ENCODE measurements at regions not wholly inside any gene's neighbourhood (a gene's known extent, or its start where the extent isn't known, plus 50 kb on each side); places are given as distances from the start of the nearest gene placed in this dataset.
A peak's percentile ranks its signal among the peaks of the same experiment; 100 is the strongest.

- Histone ChIP-seq H2BK120ac (ENCODE audit: low read depth, low read length) (no peak overlapping the region), H3K4me2 (ENCODE audit: low read length) (no peak overlapping the region), H2BK5ac (ENCODE audit: low read length) (no peak overlapping the region), H4K8ac (ENCODE audit: low read depth, low read length) (no peak overlapping the region), H3K56ac (ENCODE audit: low read length) (no peak overlapping the region), H3K4me3 (ENCODE audit: low read length) (no peak overlapping the region), H3K23ac (ENCODE audit: low read length) (no peak overlapping the region), H3K27ac (ENCODE audit: low read depth, low read length) (no peak overlapping the region), H4K5ac (ENCODE audit: low read length) (no peak overlapping the region), H3K79me1 (ENCODE audit: low read length) (peaks cover 1% of the 10 kb centered on the region), H3K27me3 (ENCODE audit: insufficient read depth, low read length, poor library complexity) (no peaks in the 10 kb centered on the region), H2BK15ac (replicated peaks; ENCODE audit: low read depth) (no peak overlapping the region), H3K9ac (ENCODE audit: low read length) (no peak overlapping the region), H3K18ac (ENCODE audit: low read length) (peak overlapping the region; percentile 41), H3K36me3 (ENCODE audit: control insufficient read depth, insufficient read depth, low read length) (no peaks in the 10 kb centered on the region), H3K4me1 (ENCODE audit: control insufficient read depth, low read depth, low read length) (peaks cover 5% of the 10 kb centered on the region), H3K4ac (ENCODE audit: low read depth, low read length) (no peak overlapping the region), H2AK5ac (ENCODE audit: low read length) (no peak overlapping the region), H3K79me2 (ENCODE audit: control insufficient read depth, insufficient read depth, low read length) (peaks cover under 1% of the 10 kb centered on the region)
- no CpG with 5 or more reads among the region's 4 CpGs for WGBS (ENCODE audit: extremely low coverage, insufficient coverage, low lambda C conversion rate)
- DNase-seq = no peak
Observed at GRCh38 chr4:182137343-182137742, 105.9 kb upstream of the TENM3 start.

- peaks cover 2% of the 10 kb centered on the region for H3K79me1 ChIP-seq (ENCODE audit: low read length)
- DNase-seq = no peak
Observed at GRCh38 chr4:182139491-182139890, 103.7 kb upstream of the TENM3 start.

GRCh38 chr4:182140547-182140946, 102.7 kb upstream of the TENM3 start:
- Histone ChIP-seq H3K4me1 (ENCODE audit: control insufficient read depth, low read depth, low read length) (peaks cover 5% of the 10 kb centered on the region), H2AK5ac (ENCODE audit: low read length) (no peak overlapping the region), H3K79me2 (ENCODE audit: control insufficient read depth, insufficient read depth, low read length) (peaks cover 4% of the 10 kb centered on the region), H2BK5ac (ENCODE audit: low read length) (no peak overlapping the region), H3K4ac (ENCODE audit: low read depth, low read length) (no peak overlapping the region), H2BK15ac (replicated peaks; ENCODE audit: low read depth) (no peak overlapping the region), H3K79me1 (ENCODE audit: low read length) (peaks cover 2% of the 10 kb centered on the region), H3K23ac (ENCODE audit: low read length) (no peak overlapping the region), H3K27ac (ENCODE audit: low read depth, low read length) (no peak overlapping the region), H3K4me2 (ENCODE audit: low read length) (no peak overlapping the region), H3K18ac (ENCODE audit: low read length) (no peak overlapping the region), H3K4me3 (ENCODE audit: low read length) (no peak overlapping the region), H4K8ac (ENCODE audit: low read depth, low read length) (no peak overlapping the region), H4K5ac (ENCODE audit: low read length) (no peak overlapping the region), H3K36me3 (ENCODE audit: control insufficient read depth, insufficient read depth, low read length) (no peaks in the 10 kb centered on the region), H3K27me3 (ENCODE audit: insufficient read depth, low read length, poor library complexity) (no peaks in the 10 kb centered on the region), H3K9ac (ENCODE audit: low read length) (no peak overlapping the region), H3K56ac (ENCODE audit: low read length) (no peak overlapping the region), H2BK120ac (ENCODE audit: low read depth, low read length) (no peak overlapping the region)
- no peak for DNase-seq
- no CpG with 5 or more reads among the region's 16 CpGs for WGBS (ENCODE audit: extremely low coverage, insufficient coverage, low lambda C conversion rate)

More at GRCh38 chr4:182139491-182139890, 103.7 kb upstream of the TENM3 start:
- no peak overlapping the region for H4K5ac ChIP-seq (ENCODE audit: low read length)
- no peak overlapping the region for H3K4me2 ChIP-seq (ENCODE audit: low read length)
- no peak overlapping the region for H3K4ac ChIP-seq (ENCODE audit: low read depth, low read length)
- no peak overlapping the region for H3K56ac ChIP-seq (ENCODE audit: low read length)
- H2BK15ac ChIP-seq (replicated peaks; ENCODE audit: low read depth) = no peak overlapping the region
- H3K27ac ChIP-seq (ENCODE audit: low read depth, low read length) = no peak overlapping the region
- no peaks in the 10 kb centered on the region for H3K36me3 ChIP-seq (ENCODE audit: control insufficient read depth, insufficient read depth, low read length)
- H3K27me3 ChIP-seq (ENCODE audit: insufficient read depth, low read length, poor library complexity) = no peaks in the 10 kb centered on the region
- H3K9ac ChIP-seq (ENCODE audit: low read length) = no peak overlapping the region
- peaks cover 4% of the 10 kb centered on the region for H3K79me2 ChIP-seq (ENCODE audit: control insufficient read depth, insufficient read depth, low read length)
- no peak overlapping the region for H2AK5ac ChIP-seq (ENCODE audit: low read length)
- WGBS (ENCODE audit: extremely low coverage, insufficient coverage, low lambda C conversion rate) = no CpG with 5 or more reads among the region's 13 CpGs
- H3K4me1 ChIP-seq (ENCODE audit: control insufficient read depth, low read depth, low read length) = peaks cover 5% of the 10 kb centered on the region
- no peak overlapping the region for H3K18ac ChIP-seq (ENCODE audit: low read length)
- H4K8ac ChIP-seq (ENCODE audit: low read depth, low read length) = no peak overlapping the region
- no peak overlapping the region for H3K23ac ChIP-seq (ENCODE audit: low read length)
- no peak overlapping the region for H3K4me3 ChIP-seq (ENCODE audit: low read length)
- no peak overlapping the region for H2BK5ac ChIP-seq (ENCODE audit: low read length)
- no peak overlapping the region for H2BK120ac ChIP-seq (ENCODE audit: low read depth, low read length)

- Histone ChIP-seq H2BK5ac (ENCODE audit: low read length) (no peak overlapping the region), H3K27ac (ENCODE audit: low read depth, low read length) (no peak overlapping the region), H3K79me2 (ENCODE audit: control insufficient read depth, insufficient read depth, low read length) (peaks cover 4% of the 10 kb centered on the region), H3K18ac (ENCODE audit: low read length) (no peak overlapping the region), H3K36me3 (ENCODE audit: control insufficient read depth, insufficient read depth, low read length) (no peaks in the 10 kb centered on the region), H3K4ac (ENCODE audit: low read depth, low read length) (peak overlapping the region; percentile 9), H3K9ac (ENCODE audit: low read length) (peak overlapping the region; percentile 53), H3K4me2 (ENCODE audit: low read length) (peak overlapping the region; percentile 56), H3K23ac (ENCODE audit: low read length) (no peak overlapping the region), H3K56ac (ENCODE audit: low read length) (peak overlapping the region; percentile 72), H2BK120ac (ENCODE audit: low read depth, low read length) (no peak overlapping the region), H3K27me3 (ENCODE audit: insufficient read depth, low read length, poor library complexity) (no peaks in the 10 kb centered on the region), H3K79me1 (ENCODE audit: low read length) (peaks cover 2% of the 10 kb centered on the region), H2AK5ac (ENCODE audit: low read length) (no peak overlapping the region), H4K5ac (ENCODE audit: low read length) (no peak overlapping the region), H3K4me1 (ENCODE audit: control insufficient read depth, low read depth, low read length) (peaks cover 5% of the 10 kb centered on the region), H4K8ac (ENCODE audit: low read depth, low read length) (no peak overlapping the region), H2BK15ac (replicated peaks; ENCODE audit: low read depth) (no peak overlapping the region), H3K4me3 (ENCODE audit: low read length) (no peak overlapping the region)
- DNase-seq = peak; percentile 59
- WGBS (ENCODE audit: extremely low coverage, insufficient coverage, low lambda C conversion rate) = no CpG with 5 or more reads among the region's 26 CpGs
Observed at GRCh38 chr4:182141061-182141460, 102.1 kb upstream of the TENM3 start.

GRCh38 chr4:182142176-182143085, 100.8 kb upstream of the TENM3 start:
- Histone ChIP-seq H3K56ac (ENCODE audit: low read length) (peak overlapping the region; percentile 95), H2BK15ac (replicated peaks; ENCODE audit: low read depth) (no peak overlapping the region), H3K27me3 (ENCODE audit: insufficient read depth, low read length, poor library complexity) (no peaks in the 10 kb centered on the region), H3K4me2 (ENCODE audit: low read length) (peak overlapping the region; percentile 91), H3K23ac (ENCODE audit: low read length) (peak overlapping the region; percentile 67), H3K18ac (ENCODE audit: low read length) (peak overlapping the region; percentile 88), H3K79me1 (ENCODE audit: low read length) (peaks cover 2% of the 10 kb centered on the region), H3K36me3 (ENCODE audit: control insufficient read depth, insufficient read depth, low read length) (no peaks in the 10 kb centered on the region), H2BK5ac (ENCODE audit: low read length) (peak overlapping the region; percentile 22), H2AK5ac (ENCODE audit: low read length) (no peak overlapping the region), H3K9ac (ENCODE audit: low read length) (peak overlapping the region; percentile 82), H3K4me1 (ENCODE audit: control insufficient read depth, low read depth, low read length) (peaks cover 4% of the 10 kb centered on the region), H3K4me3 (ENCODE audit: low read length) (peak overlapping the region; percentile 76), H3K4ac (ENCODE audit: low read depth, low read length) (no peak overlapping the region), H2BK120ac (ENCODE audit: low read depth, low read length) (no peak overlapping the region), H4K5ac (ENCODE audit: low read length) (no peak overlapping the region), H3K27ac (ENCODE audit: low read depth, low read length) (peak overlapping the region; percentile 97), H3K79me2 (ENCODE audit: control insufficient read depth, insufficient read depth, low read length) (peaks cover 8% of the 10 kb centered on the region), H4K8ac (ENCODE audit: low read depth, low read length) (no peak overlapping the region)
- DNase-seq = peak; percentile 86
- WGBS (ENCODE audit: extremely low coverage, insufficient coverage, low lambda C conversion rate) = no CpG with 5 or more reads among the region's 65 CpGs

Measured in mesendoderm (in vitro differentiated cells).